ENCODE measurements at regions not wholly inside any gene's neighbourhood (a gene's known extent, or its start where the extent isn't known, plus 50 kb on each side); places are given as distances from the start of the nearest gene placed in this dataset.

GRCh38 chr10:125260260-125260659 is 99.9 kb upstream of the CTBP2 start:
- 56% methylated on average over 9 of the region's 9 CpGs for WGBS (ENCODE audit: low lambda C conversion rate)
- TF ChIP-seq SIN3A (IDR thresholded peaks at IDR 0.05; ENCODE audit: borderline replicate concordance, low read depth, low read length), result no peak
- TF ChIP-seq EZH2phosphoT487 (IDR thresholded peaks at IDR 0.05; ENCODE audit: borderline replicate concordance, low read depth), result no peak
- TF ChIP-seq RCOR1 (IDR thresholded peaks at IDR 0.05; ENCODE audit: low read length), result no peak
- TF ChIP-seq MAX (IDR thresholded peaks at IDR 0.05; ENCODE audit: low read depth), result no peak
- no peak for TF ChIP-seq RXRA (IDR thresholded peaks at IDR 0.05; ENCODE audit: borderline replicate concordance, low read depth)
- TF ChIP-seq YY1 (IDR thresholded peaks at IDR 0.05; ENCODE audit: low read depth), result no peak
- no peak for TF ChIP-seq TCF12 (IDR thresholded peaks at IDR 0.05)
- TF ChIP-seq FOXM1 (IDR thresholded peaks at IDR 0.05; ENCODE audit: low read depth), result no peak
- TF ChIP-seq EP300 (IDR thresholded peaks at IDR 0.05; ENCODE audit: borderline replicate concordance in 1 of 2, low read depth in 1 of 2, low read length in 1 of 2), result no peak
- TF ChIP-seq, protein P1, sequence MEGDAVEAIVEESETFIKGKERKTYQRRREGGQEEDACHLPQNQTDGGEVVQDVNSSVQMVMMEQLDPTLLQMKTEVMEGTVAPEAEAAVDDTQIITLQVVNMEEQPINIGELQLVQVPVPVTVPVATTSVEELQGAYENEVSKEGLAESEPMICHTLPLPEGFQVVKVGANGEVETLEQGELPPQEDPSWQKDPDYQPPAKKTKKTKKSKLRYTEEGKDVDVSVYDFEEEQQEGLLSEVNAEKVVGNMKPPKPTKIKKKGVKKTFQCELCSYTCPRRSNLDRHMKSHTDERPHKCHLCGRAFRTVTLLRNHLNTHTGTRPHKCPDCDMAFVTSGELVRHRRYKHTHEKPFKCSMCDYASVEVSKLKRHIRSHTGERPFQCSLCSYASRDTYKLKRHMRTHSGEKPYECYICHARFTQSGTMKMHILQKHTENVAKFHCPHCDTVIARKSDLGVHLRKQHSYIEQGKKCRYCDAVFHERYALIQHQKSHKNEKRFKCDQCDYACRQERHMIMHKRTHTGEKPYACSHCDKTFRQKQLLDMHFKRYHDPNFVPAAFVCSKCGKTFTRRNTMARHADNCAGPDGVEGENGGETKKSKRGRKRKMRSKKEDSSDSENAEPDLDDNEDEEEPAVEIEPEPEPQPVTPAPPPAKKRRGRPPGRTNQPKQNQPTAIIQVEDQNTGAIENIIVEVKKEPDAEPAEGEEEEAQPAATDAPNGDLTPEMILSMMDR (IDR thresholded peaks at IDR 0.05), result no peak
- TF ChIP-seq POLR2AphosphoS5 (IDR thresholded peaks at IDR 0.05; ENCODE audit: low read depth, low read length), result no peak
- TF ChIP-seq, protein P2, sequence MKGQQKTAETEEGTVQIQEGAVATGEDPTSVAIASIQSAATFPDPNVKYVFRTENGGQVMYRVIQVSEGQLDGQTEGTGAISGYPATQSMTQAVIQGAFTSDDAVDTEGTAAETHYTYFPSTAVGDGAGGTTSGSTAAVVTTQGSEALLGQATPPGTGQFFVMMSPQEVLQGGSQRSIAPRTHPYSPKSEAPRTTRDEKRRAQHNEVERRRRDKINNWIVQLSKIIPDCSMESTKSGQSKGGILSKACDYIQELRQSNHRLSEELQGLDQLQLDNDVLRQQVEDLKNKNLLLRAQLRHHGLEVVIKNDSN (IDR thresholded peaks at IDR 0.05; ENCODE audit: borderline replicate concordance, low read depth), result no peak
- TF ChIP-seq, protein P3, sequence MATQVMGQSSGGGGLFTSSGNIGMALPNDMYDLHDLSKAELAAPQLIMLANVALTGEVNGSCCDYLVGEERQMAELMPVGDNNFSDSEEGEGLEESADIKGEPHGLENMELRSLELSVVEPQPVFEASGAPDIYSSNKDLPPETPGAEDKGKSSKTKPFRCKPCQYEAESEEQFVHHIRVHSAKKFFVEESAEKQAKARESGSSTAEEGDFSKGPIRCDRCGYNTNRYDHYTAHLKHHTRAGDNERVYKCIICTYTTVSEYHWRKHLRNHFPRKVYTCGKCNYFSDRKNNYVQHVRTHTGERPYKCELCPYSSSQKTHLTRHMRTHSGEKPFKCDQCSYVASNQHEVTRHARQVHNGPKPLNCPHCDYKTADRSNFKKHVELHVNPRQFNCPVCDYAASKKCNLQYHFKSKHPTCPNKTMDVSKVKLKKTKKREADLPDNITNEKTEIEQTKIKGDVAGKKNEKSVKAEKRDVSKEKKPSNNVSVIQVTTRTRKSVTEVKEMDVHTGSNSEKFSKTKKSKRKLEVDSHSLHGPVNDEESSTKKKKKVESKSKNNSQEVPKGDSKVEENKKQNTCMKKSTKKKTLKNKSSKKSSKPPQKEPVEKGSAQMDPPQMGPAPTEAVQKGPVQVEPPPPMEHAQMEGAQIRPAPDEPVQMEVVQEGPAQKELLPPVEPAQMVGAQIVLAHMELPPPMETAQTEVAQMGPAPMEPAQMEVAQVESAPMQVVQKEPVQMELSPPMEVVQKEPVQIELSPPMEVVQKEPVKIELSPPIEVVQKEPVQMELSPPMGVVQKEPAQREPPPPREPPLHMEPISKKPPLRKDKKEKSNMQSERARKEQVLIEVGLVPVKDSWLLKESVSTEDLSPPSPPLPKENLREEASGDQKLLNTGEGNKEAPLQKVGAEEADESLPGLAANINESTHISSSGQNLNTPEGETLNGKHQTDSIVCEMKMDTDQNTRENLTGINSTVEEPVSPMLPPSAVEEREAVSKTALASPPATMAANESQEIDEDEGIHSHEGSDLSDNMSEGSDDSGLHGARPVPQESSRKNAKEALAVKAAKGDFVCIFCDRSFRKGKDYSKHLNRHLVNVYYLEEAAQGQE (IDR thresholded peaks at IDR 0.05; ENCODE audit: low read depth, low read length), result no peak
- TF ChIP-seq NFIC (IDR thresholded peaks at IDR 0.05; ENCODE audit: borderline replicate concordance), result no peak
- TF ChIP-seq MXI1 (IDR thresholded peaks at IDR 0.05; ENCODE audit: low read depth, low read length), result no peak
- no peak for DNase-seq
- Histone ChIP-seq H3K36me3 (replicated peaks in 1 of 2; ENCODE audit: control insufficient read depth in 1 of 2, insufficient read depth in 2 of 2, low read length in 1 of 2) (no peaks in the 10 kb centered on the region), H3K4me2 (no peak overlapping the region), H3K4me1 (ENCODE audit: control insufficient read depth in 1 of 2, insufficient read depth in 2 of 2, low read depth in 1 of 2, low read length in 1 of 2) (peaks cover 0 to 6% of the 10 kb centered on the region in 2 experiments; a peak in 1 of 4 replicates), H3K79me2 (ENCODE audit: insufficient read depth) (no peaks in the 10 kb centered on the region), H3K9me2 (no peaks in the 10 kb centered on the region), H2AFZ (ENCODE audit: low read depth) (no peak overlapping the region), H3K9ac (no peak overlapping the region), H4K20me1 (ENCODE audit: insufficient read depth) (no peaks in the 10 kb centered on the region), H3K4me3 (ENCODE audit: low read depth in 2 of 2, low read length in 1 of 2) (no peak overlapping the region), H3K9me3 (no peaks in the 10 kb centered on the region), H3K27me3 (ENCODE audit: insufficient read depth) (no peaks in the 10 kb centered on the region), H3K27ac (ENCODE audit: low read depth in 2 of 2, low read length in 1 of 2) (no peak overlapping the region), H3F3A (replicated peaks; ENCODE audit: insufficient read depth) (no peaks in the 10 kb centered on the region)
- CTCF ChIA-PET, result interaction anchor here (0.6 kb wide), 1 partner anchor 177 kb away, joined by 3 read pairs; no protein-coding TSS in a partner anchor
- POLR2A ChIA-PET, result no interaction called here

All from SK-N-SH (cell line).